HCT116 (cell line): ENCODE measurements at regions not wholly inside any gene's neighbourhood (a gene's known extent, or its start where the extent isn't known, plus 50 kb on each side); places are given as distances from the start of the nearest gene placed in this dataset.

Experiments used
- CTCF ChIP-seq, 3 experiments: fragments of 200-600 bp in 1 of 3; sonication (generic) in 1 of 3; IDR thresholded peaks in 2 of 3; conservative IDR thresholded peaks in 1 of 3; 2 replicates each; pipeline ENCODE4 v1.5.1; 2012 to 2017; ENCODE audit warnings: low read depth in 2 of 3, low read length in 2 of 3, antibody characterized with exemption in 1 of 3, borderline replicate concordance in 1 of 3, control low read depth in 1 of 3, mild to moderate bottlenecking in 1 of 3, mixed read lengths in 1 of 3, mixed run types in 1 of 3, moderate library complexity in 1 of 3; ENCODE audit not compliant: insufficient read depth in 1 of 3
- EZH2 ChIP-seq: fragments of 200-600 bp; sonication (generic); IDR thresholded peaks from 2 replicates; pipeline ENCODE4 v1.6.1; 2017; ENCODE audit warnings: antibody characterized with exemption, mixed run types
- EZH2phosphoT487 ChIP-seq: fragments of 200-600 bp; IDR thresholded peaks from 2 replicates; pipeline ENCODE4 v1.6.1; 2018; ENCODE audit warnings: antibody characterized with exemption, borderline replicate concordance
- POLR2A ChIP-seq: IDR thresholded peaks from 2 replicates; pipeline ENCODE4 v1.7.0; 2011; ENCODE audit warnings: borderline replicate concordance; ENCODE audit not compliant: insufficient read depth, insufficient read length; ENCODE audit errors: extremely low read depth
- POLR2AphosphoS5 ChIP-seq: IDR thresholded peaks from 2 replicates; pipeline ENCODE4 v1.6.1; 2011; ENCODE audit warnings: mild to moderate bottlenecking, low read depth, low read length, moderate library complexity
- SIN3A ChIP-seq: IDR thresholded peaks from 2 replicates; pipeline ENCODE4 v1.6.1; 2012; ENCODE audit warnings: low read depth

GRCh38 chr4:18075823-18076433 is 54.4 kb upstream of the LCORL start:
- TF ChIP-seq POLR2AphosphoS5, result 0 out of 2 replicates have a peak, but pooled peaks have one; percentile 23
- peak; percentile 41 to 79 (median 70); a peak in 4 of 6 replicates for TF ChIP-seq CTCF (IDR thresholded peaks at IDR 0.05 in 2 of 3, conservative IDR thresholded peaks at IDR 0.05 in 1 of 3; ENCODE audit: borderline replicate concordance in 1 of 3, insufficient read depth in 1 of 3, low read depth in 2 of 3, low read length in 2 of 3)
- TF ChIP-seq EZH2, result no peak
- no peak for TF ChIP-seq EZH2phosphoT487
- no peak for TF ChIP-seq POLR2A
- 0 out of 2 replicates have a peak, but pooled peaks have one; percentile 37 for TF ChIP-seq SIN3A
